ENCODE measurements at regions not wholly inside any gene's neighbourhood (a gene's known extent, or its start where the extent isn't known, plus 50 kb on each side); places are given as distances from the start of the nearest gene placed in this dataset.

- Histone ChIP-seq H2AK9ac (replicated peaks; ENCODE audit: low read depth, low read length, poor library complexity) (no peak overlapping the region), H4K20me1 (ENCODE audit: insufficient read depth, low read length) (no peaks in the 10 kb centered on the region), H3K9me3 (ENCODE audit: control insufficient read depth, insufficient read depth, low read length) (peaks cover 3% of the 10 kb centered on the region; the same call in 1 of the 2 replicates), H3K4me3 (ENCODE audit: insufficient read depth, low read depth, low read length) (no peak overlapping the region), H3K14ac (replicated peaks; ENCODE audit: low read depth, low read length) (no peak overlapping the region), H3K56ac (ENCODE audit: extremely low read depth, insufficient read depth, low read length) (no peak overlapping the region), H2BK15ac (ENCODE audit: low read depth, low read length) (no peak overlapping the region), H2BK120ac (ENCODE audit: low read depth, low read length) (no peak overlapping the region), H4K5ac (ENCODE audit: low read depth, low read length) (no peak overlapping the region), H3K9me1 (ENCODE audit: insufficient read depth, low read length) (no peaks in the 10 kb centered on the region), H3K27ac (ENCODE audit: insufficient read depth, low read length) (no peak overlapping the region), H2BK20ac (ENCODE audit: low read depth, low read length) (no peak overlapping the region), H3K4me1 (ENCODE audit: control insufficient read depth, insufficient read depth, low read length) (no peaks in the 10 kb centered on the region), H2AFZ (replicated peaks; ENCODE audit: low read length, poor library complexity) (no peak overlapping the region), H3K4me2 (ENCODE audit: low read depth, low read length) (no peak overlapping the region), H4K91ac (ENCODE audit: insufficient read depth, low read depth, low read length) (no peak overlapping the region), H2AK5ac (ENCODE audit: low read depth, low read length) (no peak overlapping the region), H3K18ac (ENCODE audit: low read depth, low read length) (no peak overlapping the region), H2BK5ac (ENCODE audit: low read depth, low read length, poor library complexity, severe bottlenecking) (no peak overlapping the region), H3K9ac (ENCODE audit: low read depth, low read length) (no peak overlapping the region), H4K8ac (ENCODE audit: low read depth in 2 of 2, low read length in 2 of 2) (no peak overlapping the region), H3K27me3 (ENCODE audit: control insufficient read depth, insufficient read depth, low read length) (no peaks in the 10 kb centered on the region), H3K36me3 (ENCODE audit: control insufficient read depth, insufficient read depth, low read length) (no peaks in the 10 kb centered on the region), H3K4ac (ENCODE audit: low read depth, low read length) (no peak overlapping the region), H3K23ac (ENCODE audit: low read depth, low read length) (no peak overlapping the region), H3K79me1 (ENCODE audit: low read depth in 1 of 2, low read length in 2 of 2) (no peaks in the 10 kb centered on the region)
- ChIA-PET CTCF (no interaction called here), POLR2A (ENCODE audit: unreplicated experiment) (no interaction called here)
- DNase-seq (no peak), ATAC-seq (ENCODE audit: low read depth) (no peak)
- in situ Hi-C loops (cut with MboI; ENCODE audit: low sequenced_read_pairs) = no loop called here
- dilution Hi-C loops (cut with HindIII; ENCODE audit: low sequenced_read_pairs, unreplicated experiment) = no loop called here
- TF ChIP-seq RFX5 (IDR thresholded peaks at IDR 0.05; ENCODE audit: low read depth, low read length) (no peak), MAFK (IDR thresholded peaks at IDR 0.05; ENCODE audit: low read depth, low read length) (no peak), NFE2L2 (IDR thresholded peaks at IDR 0.05; ENCODE audit: low read depth, low read length) (no peak), CHD1 (IDR thresholded peaks at IDR 0.05; ENCODE audit: low read depth, low read length) (no peak), CEBPB (IDR thresholded peaks at IDR 0.05; ENCODE audit: low read depth, low read length) (no peak)
- intact Hi-C loops (cut with micrococcal nuclease) = no loop called here
- no TSS peak for BruUV-seq (replicated peaks)
Measured at GRCh38 chr12:59250766-59251165, 330.5 kb upstream of the LRIG3 start.

All from IMR-90 (cell line).